Stimulated activated CD8-positive, alpha-beta memory T cell treated with anti-CD3 and anti-CD28 coated beads, Interleukin-4, amount 100 ng/mL, for 24 hours (primary cell): ENCODE measurements at regions not wholly inside any gene's neighbourhood (a gene's known extent, or its start where the extent isn't known, plus 50 kb on each side); places are given as distances from the start of the nearest gene placed in this dataset.

Experiments
- DNase-seq: peaks from one replicate; pipeline ENCODE4 v3.0.0-alpha.2; 2020; ENCODE audit warnings: low read depth

DNA sequence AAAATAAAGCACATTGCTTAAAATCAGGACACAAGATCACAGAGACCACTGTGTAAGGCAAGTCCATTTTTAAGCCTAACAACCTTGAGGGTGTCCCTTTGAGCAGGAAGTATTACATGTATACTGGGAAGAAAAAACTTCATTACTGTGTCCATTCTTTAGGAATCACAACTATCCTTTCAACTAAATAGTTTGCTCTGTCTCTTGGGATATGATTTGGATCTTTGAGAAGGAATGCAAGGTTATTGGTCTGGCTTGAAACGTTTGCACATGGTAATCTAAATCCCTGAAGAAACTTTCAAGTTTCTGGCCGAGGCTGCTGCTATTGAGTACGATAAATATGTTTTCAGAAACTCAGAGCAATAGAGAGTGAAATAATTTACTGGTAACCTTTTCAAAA, 923.0 kb upstream of the SEMA6A start:
- no peak for DNase-seq

DNA sequence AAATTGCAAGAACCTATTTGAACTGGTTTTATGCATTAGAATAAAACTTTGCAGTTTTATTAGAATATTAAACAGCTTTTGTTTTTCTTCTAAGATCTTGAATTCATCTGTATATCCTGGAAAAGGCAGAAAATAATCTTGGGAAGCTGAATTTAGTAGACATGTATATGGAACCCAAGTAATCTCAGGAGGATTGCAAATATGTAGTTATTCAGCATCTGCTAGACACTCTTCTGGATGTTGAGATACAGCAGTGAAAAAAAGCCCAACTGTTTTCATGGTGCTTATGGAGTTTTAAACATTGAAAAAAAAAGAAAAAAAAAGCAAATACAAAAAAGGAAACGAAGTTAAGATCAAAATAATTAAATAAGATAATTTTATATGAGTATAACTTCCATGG, 922.2 kb upstream of the SEMA6A start:
- DNase-seq = no peak

DNA sequence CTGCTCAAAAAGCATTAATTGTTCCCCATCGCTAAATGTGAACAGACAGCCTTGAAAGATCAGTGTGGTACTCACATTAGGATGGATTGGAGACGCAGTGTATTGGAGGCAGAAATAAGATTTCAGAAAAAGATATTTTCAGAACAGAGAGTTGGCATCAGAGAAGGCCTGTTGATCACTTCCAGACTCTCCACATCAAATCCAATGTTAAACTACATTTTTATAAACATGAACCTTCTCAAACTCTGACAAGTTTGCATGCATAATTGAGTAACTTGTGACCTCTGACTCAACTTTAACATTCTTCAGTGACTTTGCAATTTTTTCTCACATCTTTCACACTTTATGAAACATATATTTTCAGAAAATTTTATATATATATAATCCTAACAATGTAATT, 919.6 kb upstream of the SEMA6A start:
- DNase-seq = no peak

DNA sequence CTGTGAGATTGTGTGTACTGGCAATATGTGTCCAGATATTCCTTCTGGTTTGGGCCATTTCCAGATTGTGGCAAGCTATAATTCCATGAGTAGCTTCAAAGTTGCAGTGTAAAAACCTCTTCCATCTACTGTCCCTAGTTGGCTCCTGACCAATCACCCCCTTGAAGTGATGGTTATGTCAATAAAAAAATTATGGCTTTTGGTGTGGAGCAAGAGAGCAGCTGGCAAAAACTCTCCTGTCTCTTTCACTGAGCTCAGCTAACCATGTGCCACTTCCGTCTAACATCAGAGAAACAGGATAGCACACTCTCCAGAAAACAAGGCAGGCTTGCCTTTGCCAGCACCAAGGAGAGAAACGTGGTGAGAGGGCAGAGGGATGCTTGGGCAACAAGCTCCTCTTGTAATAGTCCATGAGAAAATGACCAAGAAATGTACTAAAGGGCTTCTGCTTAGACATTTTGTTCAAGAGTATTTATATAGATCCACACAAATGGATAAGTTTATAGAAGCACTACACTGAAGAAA, 914.4 kb upstream of the SEMA6A start:
- DNase-seq = no peak

DNA sequence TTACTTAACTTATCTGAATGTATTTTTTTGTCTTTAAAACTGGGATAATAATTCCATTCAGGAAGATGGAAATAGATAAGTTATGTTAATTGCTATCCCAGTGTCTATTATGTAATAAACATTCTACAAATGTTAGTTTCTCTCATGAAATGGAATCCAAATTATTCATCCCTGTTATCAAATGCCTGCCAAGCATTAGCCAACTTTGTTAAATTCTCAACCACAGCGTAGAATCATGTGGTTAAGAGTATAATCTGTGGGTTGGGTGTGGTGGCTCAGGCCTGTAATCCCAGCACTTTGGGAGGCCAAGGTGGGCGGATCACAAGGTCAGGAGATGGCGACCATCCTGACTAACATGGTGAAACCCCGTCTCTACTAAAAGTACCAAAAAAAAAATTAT, 912.9 kb upstream of the SEMA6A start:
- no peak for DNase-seq

DNA sequence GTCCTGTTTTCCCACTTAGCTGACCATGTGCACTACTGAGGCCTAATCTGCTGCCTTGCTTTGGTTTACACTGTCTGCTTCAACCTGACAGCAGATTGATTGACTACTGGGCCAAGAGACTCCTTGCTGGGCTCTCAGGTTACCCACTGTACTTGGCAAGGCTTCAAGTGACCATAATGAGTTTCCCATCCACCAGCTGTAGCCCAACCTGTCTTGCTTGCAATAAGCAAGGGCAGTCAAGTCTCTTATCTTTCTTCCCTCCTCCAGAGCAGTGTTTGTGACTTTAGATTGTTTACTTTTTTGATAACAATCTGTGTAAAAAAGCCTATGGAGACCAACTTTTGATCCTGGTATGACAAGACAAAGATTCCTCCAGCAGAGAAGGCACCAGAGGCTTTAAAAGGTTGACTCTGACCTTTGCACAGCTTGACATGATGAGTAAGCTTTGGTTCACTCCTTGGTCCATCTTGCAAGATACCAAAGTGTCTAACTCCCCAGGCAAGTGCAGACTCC, 912.3 kb upstream of the SEMA6A start:
- no peak for DNase-seq

DNA sequence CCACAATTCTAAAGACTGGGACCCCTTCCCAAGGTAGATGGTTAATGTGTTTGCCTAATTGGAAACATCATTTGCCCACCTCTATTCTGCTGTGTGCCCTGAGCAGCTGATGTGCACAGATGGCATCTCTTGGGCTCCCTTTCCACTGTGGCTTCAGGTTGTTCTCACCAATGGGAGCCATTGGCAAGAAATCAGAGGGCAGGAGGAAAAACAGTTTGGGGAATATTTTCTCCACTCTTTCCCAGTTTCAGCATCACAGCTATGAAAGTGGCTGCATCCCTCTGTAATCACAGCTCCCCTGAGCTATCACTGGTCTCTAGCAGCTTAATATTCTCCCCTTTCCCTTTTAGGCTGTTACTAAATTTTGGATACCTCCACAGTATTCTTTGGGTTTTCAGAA, 911.6 kb upstream of the SEMA6A start:
- DNase-seq = no peak

DNA sequence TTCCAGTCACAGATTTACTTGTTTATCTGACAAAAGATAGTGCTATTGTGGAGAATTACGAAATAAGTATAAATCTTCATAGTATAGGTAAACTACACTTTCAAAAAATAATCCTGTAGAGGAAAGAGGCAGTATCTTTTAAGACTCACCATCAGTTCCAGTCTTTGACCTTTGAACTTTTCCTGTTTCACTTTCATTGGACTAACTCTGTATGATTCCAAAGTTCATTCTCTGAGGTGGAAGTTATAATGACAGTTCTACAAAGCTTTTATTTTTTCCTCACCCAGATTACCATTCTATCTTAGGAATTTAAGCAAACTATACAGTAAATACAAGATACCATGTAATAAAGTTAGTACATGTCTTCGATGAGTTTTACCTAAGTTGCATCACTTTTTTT, 901.3 kb upstream of the SEMA6A start:
- no peak for DNase-seq

DNA sequence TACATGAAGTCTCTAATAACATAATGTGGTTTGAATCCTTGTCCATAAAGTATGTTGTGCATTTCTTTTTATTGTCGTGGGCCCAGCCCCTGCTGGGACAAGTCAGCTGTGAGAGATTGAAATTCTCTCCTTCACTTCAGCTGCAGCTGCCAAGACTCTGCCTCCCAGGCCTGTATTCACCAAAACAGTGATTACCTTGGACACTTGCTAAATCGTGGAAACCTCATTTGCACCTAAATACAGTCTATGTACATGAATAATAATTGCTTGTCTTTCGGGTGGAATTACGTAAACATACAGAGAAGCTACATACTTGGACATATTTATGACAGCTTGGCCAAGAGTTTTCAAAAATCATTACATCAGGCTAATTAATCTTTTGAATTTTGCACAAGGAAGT, 898.5 kb upstream of the SEMA6A start:
- no peak for DNase-seq

DNA sequence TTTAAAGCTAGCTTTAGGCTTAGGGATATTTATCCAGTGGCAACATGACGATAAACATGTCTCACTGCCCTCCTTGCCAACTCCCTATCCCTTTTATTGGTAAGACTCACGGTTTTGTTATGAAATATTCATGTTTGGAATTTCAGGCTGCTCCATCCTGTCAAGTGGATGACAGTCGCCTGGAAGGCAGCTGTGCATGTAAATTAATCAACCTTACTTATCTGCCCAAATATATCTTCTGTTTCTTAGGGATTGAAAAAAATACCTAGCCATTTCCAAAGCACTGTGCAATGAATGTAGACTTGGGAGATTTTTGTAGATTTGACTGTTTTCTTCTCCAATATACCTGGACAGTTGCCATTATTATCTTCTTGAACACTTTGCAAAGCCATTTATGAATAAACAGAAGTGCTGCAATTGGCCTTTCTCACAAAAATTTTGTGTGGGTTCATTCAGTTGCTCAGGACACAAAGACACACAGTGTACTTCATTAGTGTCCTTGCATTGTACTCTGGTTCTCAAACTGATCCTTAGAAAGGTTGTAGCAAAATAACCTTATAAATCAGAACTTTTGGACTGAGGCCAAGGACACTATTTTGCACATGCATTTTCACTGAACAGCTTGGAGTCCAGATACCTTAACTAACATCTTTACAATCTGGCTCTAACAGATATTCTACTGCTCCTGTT, 889.4 kb upstream of the SEMA6A start:
- DNase-seq = no peak

DNA sequence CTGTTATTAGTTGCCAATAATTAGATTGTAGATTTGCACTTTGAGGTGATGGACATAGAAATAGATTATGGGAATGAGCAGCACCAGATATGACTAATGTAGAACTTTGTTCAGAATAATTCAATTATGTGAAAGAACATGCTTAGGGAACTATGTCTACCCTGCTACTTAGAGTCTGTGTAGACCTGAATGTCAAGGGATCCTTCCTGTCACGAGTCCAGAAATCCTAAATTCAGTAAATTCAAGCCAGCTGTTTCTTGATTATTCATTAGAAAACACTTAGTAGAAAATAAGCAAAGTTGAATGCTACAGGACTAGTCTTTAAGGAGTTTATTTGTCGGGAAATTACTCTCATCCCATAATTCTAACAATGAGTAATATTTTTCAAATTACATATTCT, 887.3 kb upstream of the SEMA6A start:
- no peak for DNase-seq

DNA sequence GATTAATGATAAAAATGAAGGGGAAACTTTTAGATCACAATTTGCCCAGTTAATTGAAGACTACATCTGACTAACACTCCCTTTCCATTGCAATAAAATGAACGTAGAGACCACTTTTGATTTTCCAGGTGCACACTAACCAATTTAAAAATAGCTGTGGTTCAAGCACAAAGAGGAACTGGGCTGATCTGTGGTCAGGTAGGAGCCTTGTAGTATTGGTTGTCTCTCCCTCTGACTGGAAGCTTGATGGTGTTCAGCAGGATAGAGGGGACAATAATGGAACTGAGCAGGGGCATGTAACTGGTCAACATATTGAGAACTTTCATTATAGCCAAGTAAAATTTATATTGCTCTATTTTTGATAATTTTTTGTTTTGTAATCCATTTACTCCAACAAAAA, 886.8 kb upstream of the SEMA6A start:
- DNase-seq = no peak

DNA sequence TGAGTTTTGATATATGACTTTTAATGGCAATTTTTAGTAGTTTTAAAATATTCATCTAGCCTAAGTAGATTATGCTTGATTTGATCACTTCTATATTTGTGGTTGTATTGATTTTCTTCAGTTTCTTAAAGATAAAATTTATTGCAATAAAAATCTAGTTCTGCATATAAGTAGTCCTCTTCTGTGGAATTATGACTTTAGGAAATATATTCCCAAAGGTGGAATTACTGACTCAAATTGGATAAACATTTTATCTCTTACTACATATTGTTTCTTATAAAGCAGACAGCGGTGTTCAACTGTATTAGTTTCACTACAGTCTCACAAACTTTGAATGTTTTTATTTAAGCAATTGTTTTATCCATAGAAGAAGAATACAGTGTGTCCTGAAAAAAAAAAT, 883.0 kb upstream of the SEMA6A start:
- DNase-seq = no peak

DNA sequence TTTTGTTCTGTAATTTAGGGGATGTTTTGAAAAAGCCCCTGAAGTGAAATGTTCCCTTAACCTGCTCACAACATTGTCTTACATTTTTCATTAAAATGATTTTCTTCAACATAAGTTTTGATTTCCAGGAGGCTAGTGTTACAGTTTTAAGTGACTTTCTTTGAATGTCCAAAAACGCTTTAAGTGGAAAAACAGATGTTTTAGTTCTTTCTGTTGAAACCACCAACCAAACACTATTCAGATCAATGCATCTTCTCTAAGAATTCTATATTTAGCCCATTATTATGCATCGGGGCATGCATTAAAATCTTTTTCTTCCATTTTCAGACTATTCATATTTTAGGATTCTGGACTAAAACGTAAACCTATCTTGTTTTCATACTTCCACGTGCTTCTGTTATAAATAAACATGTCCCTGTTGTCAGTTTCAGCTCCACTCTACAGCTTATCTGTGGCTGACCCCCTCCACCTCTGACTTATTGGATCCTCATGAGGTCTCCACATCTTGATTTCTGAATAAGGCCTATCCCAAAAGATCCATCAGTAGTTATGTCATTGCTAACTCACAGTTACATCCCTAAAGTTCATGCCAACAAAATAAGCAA, 882.3 kb upstream of the SEMA6A start:
- DNase-seq = no peak

DNA sequence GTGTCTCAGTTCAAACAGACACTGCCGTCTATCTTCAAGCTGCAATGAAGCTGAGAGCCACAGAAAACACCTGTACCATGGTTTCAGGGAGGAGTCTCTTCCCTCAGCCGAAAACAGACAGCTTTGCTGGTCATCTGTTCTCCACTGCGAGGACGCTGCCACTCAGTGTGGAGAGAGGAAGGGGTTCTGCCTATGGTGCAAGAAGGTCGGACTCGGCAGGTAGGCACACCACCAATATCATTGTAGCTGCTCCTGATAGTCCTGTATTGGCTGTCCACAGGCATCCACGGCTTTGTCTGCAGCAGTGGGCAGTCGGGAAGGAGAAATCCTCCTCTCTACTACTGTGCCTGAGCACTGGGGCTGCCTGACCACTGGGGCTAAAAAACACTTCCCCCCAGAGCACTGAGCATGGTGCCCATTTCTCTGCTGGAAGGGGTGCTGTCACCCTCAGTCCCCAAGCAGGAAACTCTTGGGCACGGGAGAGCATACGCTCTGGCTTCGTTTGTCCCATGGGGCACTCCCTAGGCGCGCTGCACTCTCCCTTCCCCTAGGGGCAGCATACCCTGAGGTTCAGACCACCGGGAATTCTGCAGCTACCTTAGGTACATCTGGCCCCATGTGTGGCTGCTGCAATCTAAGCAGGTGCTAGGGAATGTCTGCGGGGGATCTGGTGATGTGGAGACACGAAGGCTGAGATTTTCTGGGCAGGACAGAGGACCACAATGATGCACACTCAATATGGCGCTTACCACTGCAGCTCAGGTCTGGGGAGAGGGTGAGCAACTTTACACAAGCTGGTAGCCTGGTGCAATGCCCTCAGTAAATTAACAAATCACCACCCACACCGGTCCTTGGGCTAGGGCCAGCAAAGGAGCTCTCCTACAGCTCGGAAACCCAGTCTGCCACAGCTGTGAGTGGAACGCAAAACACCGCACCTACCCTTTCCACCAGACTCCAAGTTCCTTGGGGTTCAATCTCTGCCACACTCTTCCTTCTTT, 880.9 kb upstream of the SEMA6A start:
- no peak for DNase-seq

DNA sequence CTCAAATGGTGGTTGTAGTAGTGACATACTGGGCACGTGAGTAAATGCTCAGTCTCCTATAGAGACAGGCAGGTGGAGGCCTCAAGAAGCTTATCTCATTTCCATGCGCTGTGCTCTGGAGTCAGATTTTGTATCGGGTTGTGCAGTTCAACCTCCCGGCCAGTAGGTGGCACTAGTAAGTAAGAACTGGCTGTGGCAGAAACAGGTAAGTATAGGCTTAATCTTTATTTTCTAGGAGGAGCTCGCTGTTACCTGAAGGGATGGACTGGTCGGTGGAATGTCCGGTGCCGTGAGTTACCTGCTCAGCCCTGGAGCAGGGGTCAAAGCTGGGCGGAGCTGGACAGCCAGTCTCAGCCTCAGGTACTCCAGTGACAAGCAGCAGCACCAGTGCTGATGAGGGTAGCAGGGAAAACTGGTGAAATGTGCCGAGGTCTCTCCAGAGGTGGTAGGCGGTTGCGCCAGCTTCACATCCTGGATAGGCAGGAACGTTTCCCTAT, 880.1 kb upstream of the SEMA6A start:
- peak; percentile 4 for DNase-seq

DNA sequence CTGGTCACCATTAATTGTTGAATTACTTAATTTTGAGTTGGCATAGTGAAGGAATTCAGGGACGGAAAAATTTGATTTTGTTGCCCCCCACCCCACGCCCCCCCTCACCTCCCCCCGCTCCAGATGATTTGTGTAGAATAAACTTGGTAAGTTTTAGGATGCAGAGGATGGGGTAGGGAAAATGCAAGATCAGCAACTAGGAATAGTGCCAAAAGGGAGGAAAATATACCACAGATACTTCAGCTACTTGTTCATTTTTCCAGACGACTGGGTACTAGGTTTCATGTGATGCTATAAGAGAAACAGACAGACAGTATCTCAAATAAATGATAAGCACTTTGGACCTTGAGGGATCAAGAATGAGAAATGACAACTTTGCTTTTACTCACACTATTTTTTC, 862.2 kb upstream of the SEMA6A start:
- no peak for DNase-seq

DNA sequence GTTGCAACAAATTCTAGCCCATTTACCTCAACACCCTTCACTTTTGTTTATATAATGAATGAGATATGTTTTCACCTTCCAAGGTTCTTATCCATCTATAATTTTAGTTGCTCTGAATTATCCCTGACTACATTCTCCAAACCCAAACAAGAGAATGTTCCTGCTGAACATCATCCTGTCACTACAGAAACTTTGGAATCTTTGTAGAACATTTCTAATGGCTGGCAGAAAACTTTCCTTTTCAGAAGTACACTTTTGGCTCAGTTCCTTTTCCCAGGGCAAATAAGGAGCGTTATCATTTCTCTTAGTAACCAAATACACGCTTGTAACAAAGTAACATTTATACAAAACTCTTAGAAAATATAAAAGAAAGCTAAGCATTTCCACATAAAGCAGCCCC, 860.6 kb upstream of the SEMA6A start:
- no peak for DNase-seq

DNA sequence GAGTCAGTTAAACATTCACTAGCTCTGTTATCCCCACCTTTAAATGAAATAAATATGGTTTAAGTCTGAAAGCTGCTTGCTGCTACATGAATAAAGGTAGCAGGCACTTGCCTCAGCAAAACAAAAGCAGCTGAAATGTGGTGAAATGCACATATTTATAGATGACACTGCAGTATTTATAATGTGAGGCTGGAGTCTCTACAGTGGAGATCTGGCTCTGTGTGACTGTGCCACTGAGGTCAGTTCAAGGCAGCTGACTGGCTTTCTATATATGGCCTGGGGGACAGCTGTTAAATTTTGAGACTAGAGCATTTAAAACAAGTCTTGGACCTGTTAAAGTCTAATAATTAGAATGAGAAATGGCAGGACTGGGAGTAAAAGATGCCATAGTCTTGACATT, 859.6 kb upstream of the SEMA6A start:
- no peak for DNase-seq

DNA sequence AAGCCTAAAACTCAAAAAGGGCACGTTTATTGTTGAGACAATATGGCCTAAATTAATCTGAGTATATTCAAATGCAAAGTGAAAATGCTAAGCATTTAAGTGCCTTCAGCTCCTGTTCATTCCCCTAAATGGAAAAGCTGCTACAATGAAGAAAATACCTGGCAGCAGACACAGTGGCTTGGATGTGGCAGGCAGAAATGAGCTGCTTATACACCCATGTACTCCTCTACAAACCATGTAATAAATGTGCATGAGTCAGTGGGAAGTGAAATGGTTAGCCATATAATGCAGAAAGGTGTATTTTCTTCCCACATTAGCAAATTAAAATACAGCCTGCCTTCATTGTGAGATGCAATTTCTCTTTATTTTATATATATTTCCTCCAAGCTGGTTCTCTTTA, 859.2 kb upstream of the SEMA6A start:
- DNase-seq = no peak

DNA sequence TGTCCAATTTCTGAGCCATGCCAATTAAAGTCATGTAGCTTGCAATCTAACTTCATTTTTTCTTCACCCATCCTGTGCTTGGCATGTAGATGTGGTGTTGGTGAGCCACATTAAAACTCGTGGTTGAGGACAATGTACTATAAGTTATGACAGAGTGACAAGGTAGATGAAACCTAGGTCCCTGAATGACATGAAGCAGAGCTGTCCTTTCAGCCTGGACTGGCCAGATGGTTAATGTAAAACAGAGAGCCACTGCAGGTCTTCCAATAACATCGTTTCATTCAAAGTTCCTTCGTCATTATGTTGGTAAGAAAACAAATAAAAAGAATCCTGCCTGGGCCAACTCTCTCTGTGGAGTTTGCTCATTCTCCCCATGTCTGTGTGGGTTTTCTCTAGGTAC, 856.5 kb upstream of the SEMA6A start:
- no peak for DNase-seq

DNA sequence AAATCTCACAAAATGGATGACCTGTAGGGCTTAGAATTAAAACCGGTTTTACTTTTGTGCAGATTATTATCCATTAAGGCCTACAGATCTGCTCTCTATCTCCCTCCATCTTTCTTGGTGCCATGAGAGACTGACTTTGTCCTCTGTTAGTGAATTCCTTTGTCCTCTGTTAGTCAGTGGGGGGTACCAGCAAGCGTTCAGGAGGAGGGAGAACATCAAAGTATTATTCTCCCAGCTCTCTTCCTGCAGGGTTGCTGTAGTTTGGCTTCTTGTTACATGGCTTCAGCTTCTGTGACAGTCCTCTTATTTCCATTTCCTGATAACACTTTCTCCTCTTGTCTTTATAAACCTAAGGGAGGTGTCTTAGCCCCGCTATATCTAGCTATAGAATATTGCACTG, 850.5 kb upstream of the SEMA6A start:
- DNase-seq = no peak
